ENCODE measurements at regions not wholly inside any gene's neighbourhood (a gene's known extent, or its start where the extent isn't known, plus 50 kb on each side); places are given as distances from the start of the nearest gene placed in this dataset.

DNA sequence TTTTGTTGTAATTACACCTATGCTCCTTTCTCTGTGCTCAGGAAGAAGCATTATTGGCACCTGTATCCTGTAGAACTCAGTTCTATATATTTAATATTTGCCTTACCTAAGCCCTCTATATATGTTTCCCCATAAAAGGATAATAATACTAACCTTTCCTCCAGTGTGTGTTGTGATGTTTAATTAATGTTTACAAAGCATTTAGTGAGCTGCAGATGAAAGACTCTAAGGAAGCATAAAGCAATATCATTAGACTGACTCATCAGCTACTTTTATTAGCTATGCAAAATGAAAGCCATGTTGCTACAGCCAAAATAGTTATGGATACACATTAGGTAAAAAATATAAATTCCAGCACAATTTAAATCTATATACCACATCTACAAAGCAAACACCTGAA is 93.6 kb upstream of the PTPN13 start:
- Histone ChIP-seq H2AK5ac (ENCODE audit: low read length) (no peak overlapping the region), H3K4ac (ENCODE audit: low read depth, low read length) (no peak overlapping the region), H3K27me3 (ENCODE audit: insufficient read depth, low read length) (no peaks in the 10 kb centered on the region), H3K4me2 (ENCODE audit: low read length) (no peak overlapping the region), H3K4me3 (ENCODE audit: low read depth, low read length) (no peak overlapping the region), H3K14ac (ENCODE audit: low read length) (no peak overlapping the region), H3K36me3 (ENCODE audit: control insufficient read depth in 1 of 2, insufficient read depth in 2 of 2, low read length in 2 of 2) (no peaks in the 10 kb centered on the region), H4K8ac (ENCODE audit: low read depth, low read length) (no peak overlapping the region), H2BK12ac (ENCODE audit: low read length) (no peak overlapping the region), H3K27ac (ENCODE audit: low read depth, low read length) (no peak overlapping the region), H3K79me1 (ENCODE audit: low read length) (no peaks in the 10 kb centered on the region), H2AFZ (ENCODE audit: insufficient read depth, low read length, poor library complexity) (no peak overlapping the region), H2BK120ac (ENCODE audit: insufficient read depth, low read length, poor library complexity) (no peak overlapping the region), H4K91ac (ENCODE audit: low read depth, low read length) (no peak overlapping the region), H4K12ac (ENCODE audit: low read depth, low read length) (no peak overlapping the region), H2BK5ac (ENCODE audit: low read depth, low read length, poor library complexity) (no peak overlapping the region), H3K18ac (ENCODE audit: low read length) (no peak overlapping the region), H3K9ac (ENCODE audit: low read length) (no peak overlapping the region), H3K79me2 (ENCODE audit: control insufficient read depth, insufficient read depth, low read length, poor library complexity) (no peaks in the 10 kb centered on the region), H3K23ac (ENCODE audit: low read length) (no peak overlapping the region), H3K9me3 (ENCODE audit: insufficient read depth, low read depth, low read length) (no peaks in the 10 kb centered on the region), H3K4me1 (ENCODE audit: control insufficient read depth in 1 of 2, insufficient read depth in 2 of 2, low read length in 2 of 2) (no peaks in the 10 kb centered on the region)
- no peak for DNase-seq

DNA sequence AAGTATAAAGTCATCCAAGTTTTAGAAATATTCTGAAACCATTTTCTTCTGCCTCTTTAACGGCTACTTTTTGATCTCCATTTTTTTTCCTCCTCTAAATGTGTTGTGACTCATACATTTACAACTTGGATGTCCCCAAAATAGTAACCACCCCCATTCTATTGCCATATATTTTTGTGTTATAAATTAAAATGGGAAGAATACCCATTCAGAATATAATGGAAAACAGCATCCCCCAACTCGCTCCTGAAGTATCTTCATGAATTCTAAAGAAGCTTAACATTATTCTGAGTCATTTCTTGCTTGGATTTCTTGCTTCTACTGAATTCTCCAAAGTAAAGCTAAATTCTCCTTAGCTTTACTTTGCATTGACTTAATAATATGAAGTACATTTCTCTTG is 92.0 kb upstream of the PTPN13 start:
- H3K4me3 ChIP-seq (ENCODE audit: low read depth, low read length): no peak overlapping the region
- H3K4me2 ChIP-seq (ENCODE audit: low read length): no peak overlapping the region
- H3K18ac ChIP-seq (ENCODE audit: low read length): no peak overlapping the region
- no peak for DNase-seq
- H3K4me1 ChIP-seq (ENCODE audit: control insufficient read depth in 1 of 2, insufficient read depth in 2 of 2, low read length in 2 of 2): peaks cover 0 to 2% of the 10 kb centered on the region in 2 experiments
- no peaks in the 10 kb centered on the region for H3K36me3 ChIP-seq (ENCODE audit: control insufficient read depth in 1 of 2, insufficient read depth in 2 of 2, low read length in 2 of 2)
- H3K79me2 ChIP-seq (ENCODE audit: control insufficient read depth, insufficient read depth, low read length, poor library complexity): no peaks in the 10 kb centered on the region
- H3K27me3 ChIP-seq (ENCODE audit: insufficient read depth, low read length): no peaks in the 10 kb centered on the region
- no peak overlapping the region for H2AK5ac ChIP-seq (ENCODE audit: low read length)
- no CpG with 5 or more reads among the region's 2 CpGs for WGBS (ENCODE audit: extremely low coverage, insufficient coverage, insufficient read length)
- H3K4ac ChIP-seq (ENCODE audit: low read depth, low read length): no peak overlapping the region
- no peak overlapping the region for H2BK120ac ChIP-seq (ENCODE audit: insufficient read depth, low read length, poor library complexity)
- H3K27ac ChIP-seq (ENCODE audit: low read depth, low read length): no peak overlapping the region
- no peak overlapping the region for H4K91ac ChIP-seq (ENCODE audit: low read depth, low read length)
- no peaks in the 10 kb centered on the region for H3K79me1 ChIP-seq (ENCODE audit: low read length)
- no peak overlapping the region for H3K14ac ChIP-seq (ENCODE audit: low read length)
- H2BK5ac ChIP-seq (ENCODE audit: low read depth, low read length, poor library complexity): no peak overlapping the region
- H3K23ac ChIP-seq (ENCODE audit: low read length): no peak overlapping the region
- no peaks in the 10 kb centered on the region for H3K9me3 ChIP-seq (ENCODE audit: insufficient read depth, low read depth, low read length)
- no peak overlapping the region for H4K12ac ChIP-seq (ENCODE audit: low read depth, low read length)
- H2BK12ac ChIP-seq (ENCODE audit: low read length): no peak overlapping the region
- no peak overlapping the region for H2AFZ ChIP-seq (ENCODE audit: insufficient read depth, low read length, poor library complexity)
- H3K9ac ChIP-seq (ENCODE audit: low read length): no peak overlapping the region
- H4K8ac ChIP-seq (ENCODE audit: low read depth, low read length): no peak overlapping the region

DNA sequence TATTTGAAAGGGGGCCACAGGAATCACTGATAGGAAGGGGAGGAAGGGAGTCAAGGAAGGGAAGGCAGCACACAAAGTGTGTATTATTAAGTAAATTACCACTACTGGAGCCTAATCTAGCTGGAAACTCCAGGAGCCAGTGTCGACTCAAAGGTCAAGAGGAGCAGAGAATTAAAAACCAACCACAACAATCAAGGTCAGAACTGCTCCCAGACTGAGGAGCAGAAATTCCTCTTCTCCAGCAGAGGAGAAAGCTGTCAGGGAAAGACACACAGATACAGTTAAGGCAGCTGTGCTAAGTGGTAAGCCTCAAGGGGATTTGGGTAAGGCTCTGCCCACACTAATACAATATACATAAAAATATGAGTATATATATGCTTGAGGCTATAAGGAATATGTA is 87.5 kb upstream of the PTPN13 start:
- Histone ChIP-seq H3K4me1 (ENCODE audit: control insufficient read depth in 1 of 2, insufficient read depth in 2 of 2, low read length in 2 of 2) (peaks cover 0 to 2% of the 10 kb centered on the region in 2 experiments), H4K91ac (ENCODE audit: low read depth, low read length) (no peak overlapping the region), H3K79me1 (ENCODE audit: low read length) (no peaks in the 10 kb centered on the region), H3K4me2 (ENCODE audit: low read length) (no peak overlapping the region), H3K9me3 (ENCODE audit: insufficient read depth, low read depth, low read length) (no peaks in the 10 kb centered on the region), H2BK120ac (ENCODE audit: insufficient read depth, low read length, poor library complexity) (no peak overlapping the region), H2AFZ (ENCODE audit: insufficient read depth, low read length, poor library complexity) (no peak overlapping the region), H2BK12ac (ENCODE audit: low read length) (no peak overlapping the region), H3K4me3 (ENCODE audit: low read depth, low read length) (no peak overlapping the region), H3K4ac (ENCODE audit: low read depth, low read length) (no peak overlapping the region), H4K8ac (ENCODE audit: low read depth, low read length) (no peak overlapping the region), H2BK5ac (ENCODE audit: low read depth, low read length, poor library complexity) (no peak overlapping the region), H3K14ac (ENCODE audit: low read length) (no peak overlapping the region), H3K9ac (ENCODE audit: low read length) (no peak overlapping the region), H3K18ac (ENCODE audit: low read length) (no peak overlapping the region), H3K27me3 (ENCODE audit: insufficient read depth, low read length) (no peaks in the 10 kb centered on the region), H3K27ac (ENCODE audit: low read depth, low read length) (no peak overlapping the region), H3K36me3 (ENCODE audit: control insufficient read depth in 1 of 2, insufficient read depth in 2 of 2, low read length in 2 of 2) (no peaks in the 10 kb centered on the region), H3K23ac (ENCODE audit: low read length) (no peak overlapping the region), H3K79me2 (ENCODE audit: control insufficient read depth, insufficient read depth, low read length, poor library complexity) (no peaks in the 10 kb centered on the region), H2AK5ac (ENCODE audit: low read length) (no peak overlapping the region), H4K12ac (ENCODE audit: low read depth, low read length) (no peak overlapping the region)
- no peak for DNase-seq
- WGBS (ENCODE audit: extremely low coverage, insufficient coverage, insufficient read length): no CpG with 5 or more reads among the region's 1 CpG

DNA sequence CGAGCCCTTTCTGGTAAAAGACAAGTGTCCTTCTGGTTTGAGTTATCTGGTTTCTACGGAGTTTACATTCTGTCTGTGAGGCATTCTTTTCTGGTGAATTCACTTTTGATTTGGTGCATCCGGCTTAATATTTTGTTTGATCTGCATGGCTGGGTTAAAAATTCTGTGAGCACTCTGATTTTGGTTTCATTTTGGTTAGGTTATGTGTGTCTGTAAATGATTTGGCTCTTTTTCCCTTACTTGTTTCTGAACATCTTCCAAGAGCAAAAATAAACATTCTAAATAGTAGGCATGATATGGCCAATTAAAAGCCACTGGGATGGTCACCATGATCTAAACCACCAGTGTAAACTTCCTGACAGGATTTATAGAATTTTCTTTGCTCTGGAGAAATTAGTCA is 85.7 kb upstream of the PTPN13 start:
- Histone ChIP-seq H2AFZ (ENCODE audit: insufficient read depth, low read length, poor library complexity) (no peak overlapping the region), H3K9ac (ENCODE audit: low read length) (no peak overlapping the region), H2BK12ac (ENCODE audit: low read length) (no peak overlapping the region), H3K79me2 (ENCODE audit: control insufficient read depth, insufficient read depth, low read length, poor library complexity) (no peaks in the 10 kb centered on the region), H3K4me2 (ENCODE audit: low read length) (no peak overlapping the region), H3K23ac (ENCODE audit: low read length) (no peak overlapping the region), H3K4me3 (ENCODE audit: low read depth, low read length) (no peak overlapping the region), H2AK5ac (ENCODE audit: low read length) (no peak overlapping the region), H4K8ac (ENCODE audit: low read depth, low read length) (no peak overlapping the region), H2BK120ac (ENCODE audit: insufficient read depth, low read length, poor library complexity) (no peak overlapping the region), H3K27me3 (ENCODE audit: insufficient read depth, low read length) (no peaks in the 10 kb centered on the region), H4K91ac (ENCODE audit: low read depth, low read length) (no peak overlapping the region), H2BK5ac (ENCODE audit: low read depth, low read length, poor library complexity) (no peak overlapping the region), H3K4ac (ENCODE audit: low read depth, low read length) (no peak overlapping the region), H3K79me1 (ENCODE audit: low read length) (no peaks in the 10 kb centered on the region), H3K27ac (ENCODE audit: low read depth, low read length) (no peak overlapping the region), H3K14ac (ENCODE audit: low read length) (no peak overlapping the region), H3K4me1 (ENCODE audit: control insufficient read depth in 1 of 2, insufficient read depth in 2 of 2, low read length in 2 of 2) (peaks cover 0 to 2% of the 10 kb centered on the region in 2 experiments), H3K18ac (ENCODE audit: low read length) (no peak overlapping the region), H4K12ac (ENCODE audit: low read depth, low read length) (no peak overlapping the region), H3K36me3 (ENCODE audit: control insufficient read depth in 1 of 2, insufficient read depth in 2 of 2, low read length in 2 of 2) (no peaks in the 10 kb centered on the region), H3K9me3 (ENCODE audit: insufficient read depth, low read depth, low read length) (no peaks in the 10 kb centered on the region)
- no CpG with 5 or more reads among the region's 3 CpGs for WGBS (ENCODE audit: extremely low coverage, insufficient coverage, insufficient read length)
- no peak for DNase-seq

Data from trophoblast cell (in vitro differentiated cells and primary cell).